GM19467 (cell line): ENCODE measurements at regions not wholly inside any gene's neighbourhood (a gene's known extent, or its start where the extent isn't known, plus 50 kb on each side); places are given as distances from the start of the nearest gene placed in this dataset.

Source experiments
- ATAC-seq: cut with Tn5 transposase; IDR thresholded peaks from one replicate; pipeline ENCODE4 v1.9.1; 2021; ENCODE audit warnings: mild to moderate bottlenecking, moderate library complexity; ENCODE audit not compliant: unreplicated experiment

GRCh38 chr2:133765658-133766057 is 197.4 kb upstream of the NCKAP5 start:
- no peak for ATAC-seq

- ATAC-seq: no peak
Measured at GRCh38 chr2:133766164-133766832, 198.0 kb upstream of the NCKAP5 start.

GRCh38 chr2:133768256-133768655 is 200.0 kb upstream of the NCKAP5 start:
- ATAC-seq: no peak

- ATAC-seq: no peak
Measured at GRCh38 chr2:133768658-133769435, 200.6 kb upstream of the NCKAP5 start.

- ATAC-seq: no peak
Measured at GRCh38 chr2:133773854-133774653, 205.8 kb upstream of the NCKAP5 start.

GRCh38 chr2:133774654-133775015 is 206.4 kb upstream of the NCKAP5 start:
- no peak for ATAC-seq

GRCh38 chr2:133776936-133777573 is 208.8 kb upstream of the NCKAP5 start:
- no peak for ATAC-seq

GRCh38 chr2:133777574-133777960 is 209.3 kb upstream of the NCKAP5 start:
- no peak for ATAC-seq

- no peak for ATAC-seq
Measured at GRCh38 chr2:133780099-133780996, 212.1 kb upstream of the NCKAP5 start.

GRCh38 chr2:133780997-133781513 is 212.8 kb upstream of the NCKAP5 start:
- ATAC-seq: no peak

GRCh38 chr2:133787207-133787606 is 218.9 kb upstream of the NCKAP5 start:
- no peak for ATAC-seq

- ATAC-seq: no peak
Measured at GRCh38 chr2:133787651-133788050, 219.4 kb upstream of the NCKAP5 start.

GRCh38 chr2:133788386-133788785 is 220.1 kb upstream of the NCKAP5 start:
- no peak for ATAC-seq

GRCh38 chr2:133789743-133790142 is 221.5 kb upstream of the NCKAP5 start:
- ATAC-seq: no peak

GRCh38 chr2:133790711-133791110 is 222.4 kb upstream of the NCKAP5 start:
- no peak for ATAC-seq

GRCh38 chr2:133791191-133791590 is 222.9 kb upstream of the NCKAP5 start:
- no peak for ATAC-seq

- ATAC-seq: no peak
Measured at GRCh38 chr2:133792223-133792622, 224.0 kb upstream of the NCKAP5 start.

- ATAC-seq: no peak
Measured at GRCh38 chr2:133794114-133794513, 225.9 kb upstream of the NCKAP5 start.

- no peak for ATAC-seq
Measured at GRCh38 chr2:133801946-133802345, 233.7 kb upstream of the NCKAP5 start.

GRCh38 chr2:133802409-133803039 is 234.3 kb upstream of the NCKAP5 start:
- no peak for ATAC-seq
